HG03457 (cell line): ENCODE measurements at regions not wholly inside any gene's neighbourhood (a gene's known extent, or its start where the extent isn't known, plus 50 kb on each side); places are given as distances from the start of the nearest gene placed in this dataset.

ENCODE experiments used
- ATAC-seq: cut with Tn5 transposase; IDR thresholded peaks from one replicate; pipeline ENCODE4 v1.9.1; 2021; ENCODE audit warnings: moderate number of reproducible peaks; ENCODE audit not compliant: unreplicated experiment

- ATAC-seq = no peak
Measured at GRCh38 chr5:124287813-124288212, 458.6 kb downstream of the ZNF608 start.

- no peak for ATAC-seq
Measured at GRCh38 chr5:124285733-124286132, 460.7 kb downstream of the ZNF608 start.

GRCh38 chr5:124285071-124285470 is 461.4 kb downstream of the ZNF608 start:
- no peak for ATAC-seq

- no peak for ATAC-seq
Measured at GRCh38 chr5:124283031-124283430, 463.4 kb downstream of the ZNF608 start.

GRCh38 chr5:124280079-124280478 is 466.4 kb downstream of the ZNF608 start:
- no peak for ATAC-seq

- ATAC-seq = no peak
Measured at GRCh38 chr5:124279146-124279876, 467.1 kb downstream of the ZNF608 start.

GRCh38 chr5:124278636-124279035 is 467.8 kb downstream of the ZNF608 start:
- no peak for ATAC-seq

- ATAC-seq = no peak
Measured at GRCh38 chr5:124277767-124278545, 468.5 kb downstream of the ZNF608 start.

GRCh38 chr5:124276166-124276565 is 470.3 kb downstream of the ZNF608 start:
- no peak for ATAC-seq

GRCh38 chr5:124274949-124275348 is 471.5 kb downstream of the ZNF608 start:
- no peak for ATAC-seq

- ATAC-seq = no peak
Measured at GRCh38 chr5:124264499-124264898, 481.9 kb downstream of the ZNF608 start.

- no peak for ATAC-seq
Measured at GRCh38 chr5:124263680-124264491, 482.6 kb downstream of the ZNF608 start.

GRCh38 chr5:124262991-124263571 is 483.4 kb downstream of the ZNF608 start:
- ATAC-seq = no peak

- ATAC-seq = no peak
Measured at GRCh38 chr5:124262470-124262869, 484.0 kb downstream of the ZNF608 start.

GRCh38 chr5:124261848-124262247 is 484.6 kb downstream of the ZNF608 start:
- no peak for ATAC-seq

- no peak for ATAC-seq
Measured at GRCh38 chr5:124260921-124261515, 485.4 kb downstream of the ZNF608 start.

GRCh38 chr5:124259017-124259416 is 487.4 kb downstream of the ZNF608 start:
- ATAC-seq = no peak

GRCh38 chr5:124257048-124257447 is 489.4 kb downstream of the ZNF608 start:
- no peak for ATAC-seq

GRCh38 chr5:124253203-124253810 is 493.1 kb downstream of the ZNF608 start:
- no peak for ATAC-seq

GRCh38 chr5:124252747-124253146 is 493.7 kb downstream of the ZNF608 start:
- no peak for ATAC-seq
